Activated B cell treated with CpG ODN at 0.5 μM for 24 hours (primary cell): ENCODE measurements at regions not wholly inside any gene's neighbourhood (a gene's known extent, or its start where the extent isn't known, plus 50 kb on each side); places are given as distances from the start of the nearest gene placed in this dataset.

ENCODE experiments used
- ATAC-seq: fragments of 200-7000 bp; cut with Tn5 transposase; one replicate; pipeline ENCODE4 v1.10.0; 2021; ENCODE audit warnings: low read depth, mild to moderate bottlenecking, moderate library complexity
- CTCF ChIA-PET: fragments of 350-600 bp; sonication (Branson Sonifier 250); formaldehyde crosslinking; loops from one replicate; lab custom pipeline; 2021; ENCODE audit warnings: antibody characterized with exemption; lab: Charles Lee
- POLR2A ChIA-PET: fragments of 350-600 bp; sonication (Branson Sonifier 250); formaldehyde crosslinking; loops from one replicate; lab custom pipeline; 2021; ENCODE audit warnings: antibody characterized with exemption; lab: Charles Lee
- DNase-seq: peaks from one replicate; pipeline ENCODE4 v3.0.0; 2022
- H3K27ac Mint-ChIP-seq: one replicate; pipeline ENCODE4 v1.8.0; 2020; ENCODE audit warnings: mixed read lengths
- H3K27me3 Mint-ChIP-seq: one replicate; pipeline ENCODE4 v1.8.0; 2021; ENCODE audit warnings: mixed read lengths
- H3K36me3 Mint-ChIP-seq: one replicate; pipeline ENCODE4 v1.8.0; 2021; ENCODE audit warnings: low read depth, mixed read lengths
- H3K4me1 Mint-ChIP-seq: one replicate; pipeline ENCODE4 v1.8.0; 2021; ENCODE audit warnings: mixed read lengths
- H3K4me3 Mint-ChIP-seq: one replicate; pipeline ENCODE4 v1.8.0; 2020; ENCODE audit warnings: mild to moderate bottlenecking, mixed read lengths
- H3K9me3 Mint-ChIP-seq: one replicate; pipeline ENCODE4 v1.8.0; 2020; ENCODE audit warnings: mixed read lengths
- CTCF ChIP-seq: fragments of 200-600 bp; IDR thresholded peaks from one replicate; pipeline ENCODE4 v1.8.0; 2022; ENCODE audit warnings: antibody characterized with exemption, mild to moderate bottlenecking
- intact Hi-C: fragments of 100-400 bp; cut with micrococcal nuclease; formaldehyde crosslinking; loops from one replicate; pipeline ENCODE4 v1.15.1; 2024

- Mint-ChIP-seq H3K27ac (no peak overlapping the region), H3K4me3 (no peak overlapping the region), H3K27me3 (no peaks in the 10 kb centered on the region), H3K4me1 (no peaks in the 10 kb centered on the region), H3K36me3 (no peaks in the 10 kb centered on the region), H3K9me3 (no peaks in the 10 kb centered on the region)
- no peak for ATAC-seq
- DNase-seq = no peak
- POLR2A ChIA-PET = no interaction called here
- intact Hi-C loops = no loop called here
- CTCF ChIA-PET = no interaction called here
- TF ChIP-seq CTCF = no peak
Observed at GRCh38 chr4:57548856-57549255, 438.7 kb upstream of the IGFBP7 start.

- no peaks in the 10 kb centered on the region for H3K9me3 Mint-ChIP-seq
- H3K4me3 Mint-ChIP-seq = no peak overlapping the region
- ATAC-seq (no peak), DNase-seq (no peak)
- POLR2A ChIA-PET = no interaction called here
- intact Hi-C loops = no loop called here
- H3K36me3 Mint-ChIP-seq = no peaks in the 10 kb centered on the region
- no peak overlapping the region for H3K27ac Mint-ChIP-seq
- H3K27me3 Mint-ChIP-seq = no peaks in the 10 kb centered on the region
- CTCF ChIA-PET = no interaction called here
- TF ChIP-seq CTCF = no peak
- no peaks in the 10 kb centered on the region for H3K4me1 Mint-ChIP-seq
Observed at GRCh38 chr4:57544811-57545654, 434.8 kb upstream of the IGFBP7 start.

DNA sequence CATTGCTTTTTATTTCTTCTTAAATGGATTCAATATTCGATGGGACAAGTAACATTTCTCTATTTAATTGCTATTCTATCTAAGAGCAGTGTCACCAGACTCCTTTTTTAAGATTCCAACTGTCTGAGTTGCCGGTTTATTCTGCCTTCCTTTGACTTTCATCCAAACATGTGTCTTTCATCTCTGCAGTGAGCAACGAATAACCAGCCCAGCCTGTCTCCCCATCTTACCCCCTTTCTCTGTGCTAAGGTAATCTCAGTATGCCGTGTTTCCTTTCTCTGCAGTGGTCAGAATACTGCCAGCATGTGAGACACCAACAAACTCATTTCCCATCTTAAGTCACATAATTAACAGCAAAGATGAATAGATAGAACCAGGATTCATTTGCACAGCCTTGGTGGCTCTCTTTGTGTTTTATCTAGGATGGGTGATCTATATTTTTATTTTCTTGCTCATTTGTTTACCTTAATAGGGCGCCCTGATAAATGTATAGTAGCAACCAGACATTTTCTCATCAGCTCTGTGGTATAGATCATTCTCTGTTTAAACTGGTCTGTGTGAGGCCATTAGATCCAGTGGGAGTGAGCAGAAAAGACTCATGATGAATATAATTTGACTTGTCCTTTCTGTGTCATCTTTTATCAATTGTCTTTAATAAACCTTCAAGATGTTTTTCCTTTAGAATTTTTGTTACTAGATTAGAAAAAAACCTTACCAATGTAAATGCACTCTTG, 394.8 kb upstream of the IGFBP7 start:
- Mint-ChIP-seq H3K4me3 (no peak overlapping the region), H3K4me1 (no peaks in the 10 kb centered on the region), H3K36me3 (no peaks in the 10 kb centered on the region), H3K9me3 (peaks cover 5% of the 10 kb centered on the region), H3K27me3 (no peaks in the 10 kb centered on the region), H3K27ac (no peak overlapping the region)
- ChIA-PET POLR2A (no interaction called here), CTCF (no interaction called here)
- DNase-seq (no peak), ATAC-seq (no peak)
- no peak for TF ChIP-seq CTCF
- intact Hi-C loops = no loop called here

GRCh38 chr4:57504139-57504538, 394.0 kb upstream of the IGFBP7 start:
- no peak overlapping the region for H3K27ac Mint-ChIP-seq
- TF ChIP-seq CTCF = no peak
- CTCF ChIA-PET = no interaction called here
- intact Hi-C loops = no loop called here
- H3K4me1 Mint-ChIP-seq = no peaks in the 10 kb centered on the region
- H3K4me3 Mint-ChIP-seq = no peak overlapping the region
- H3K27me3 Mint-ChIP-seq = no peaks in the 10 kb centered on the region
- DNase-seq = no peak
- ATAC-seq = no peak
- H3K9me3 Mint-ChIP-seq = peaks cover 3% of the 10 kb centered on the region
- POLR2A ChIA-PET = no interaction called here
- no peaks in the 10 kb centered on the region for H3K36me3 Mint-ChIP-seq

DNA sequence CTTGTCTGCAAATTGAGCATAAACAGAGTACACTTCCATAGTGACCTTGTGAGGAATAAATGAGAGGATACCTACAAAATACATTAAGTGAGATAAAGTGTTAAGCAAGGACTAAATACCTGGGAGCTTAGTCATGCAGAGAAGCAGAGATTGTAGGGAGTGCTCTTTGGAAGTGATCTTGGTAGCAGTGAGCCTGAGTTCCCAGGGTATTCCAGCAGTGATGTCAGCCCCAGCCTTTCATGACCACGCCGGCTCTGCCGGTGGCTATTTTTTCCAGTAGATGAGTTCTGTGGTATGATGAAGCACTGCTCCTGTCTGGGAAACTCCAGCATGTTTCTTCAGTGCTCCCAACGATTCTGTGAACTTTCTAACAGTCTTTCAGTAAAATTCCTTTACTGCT, 391.5 kb upstream of the IGFBP7 start:
- H3K4me3 Mint-ChIP-seq = no peak overlapping the region
- TF ChIP-seq CTCF = no peak
- CTCF ChIA-PET = no interaction called here
- POLR2A ChIA-PET = no interaction called here
- ATAC-seq = no peak
- no peaks in the 10 kb centered on the region for H3K4me1 Mint-ChIP-seq
- intact Hi-C loops = no loop called here
- H3K27ac Mint-ChIP-seq = no peak overlapping the region
- no peak for DNase-seq
- no peaks in the 10 kb centered on the region for H3K36me3 Mint-ChIP-seq
- H3K9me3 Mint-ChIP-seq = peaks cover 3% of the 10 kb centered on the region
- no peaks in the 10 kb centered on the region for H3K27me3 Mint-ChIP-seq
